ENCODE measurements at regions not wholly inside any gene's neighbourhood (a gene's known extent, or its start where the extent isn't known, plus 50 kb on each side); places are given as distances from the start of the nearest gene placed in this dataset.

DNA sequence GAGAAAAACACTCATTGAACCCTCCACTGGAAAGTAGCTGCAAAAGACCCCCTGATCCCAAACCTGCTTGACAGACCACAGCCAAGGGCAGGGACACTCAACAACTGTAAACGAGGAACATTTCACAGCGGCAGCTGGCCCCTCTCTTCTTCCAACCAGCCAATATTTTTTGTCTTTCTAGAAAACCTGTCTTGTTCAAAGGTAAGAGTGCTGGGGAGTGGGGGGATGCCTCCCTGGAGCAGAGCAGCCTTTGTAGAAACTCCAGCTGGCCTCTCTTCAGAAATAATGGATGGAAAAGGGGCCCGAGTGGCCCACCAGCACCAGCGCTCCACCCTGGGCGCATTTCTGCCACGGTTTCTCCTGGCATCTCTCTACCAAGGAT, 384.0 kb downstream of the RRAGC start:
- peaks cover 23 to 37% (median 27%) of the 10 kb centered on the region in 3 donors for H3K27me3 ChIP-seq (ENCODE audit: control insufficient read depth in 3 of 3, insufficient read depth in 3 of 3, low read length in 3 of 3)
- H3K4me1 ChIP-seq (ENCODE audit: control insufficient read depth in 3 of 3, insufficient read depth in 3 of 3, low read length in 3 of 3) = no peaks in the 10 kb centered on the region
- no peak overlapping the region for H3K27ac ChIP-seq (ENCODE audit: low read depth, low read length)
- H3K36me3 ChIP-seq (ENCODE audit: control insufficient read depth in 3 of 3, insufficient read depth in 3 of 3, low read length in 3 of 3) = no peaks in the 10 kb centered on the region
- H3K9ac ChIP-seq (ENCODE audit: low read depth in 1 of 3, low read length in 3 of 3) = no peak overlapping the region
- H3K9me3 ChIP-seq (ENCODE audit: control insufficient read depth in 3 of 3, low read length in 3 of 3) = peaks cover 0 to 3% (median 0%) of the 10 kb centered on the region in 3 donors
- no peak overlapping the region for H3K4me3 ChIP-seq (ENCODE audit: low read length in 3 of 3)

DNA sequence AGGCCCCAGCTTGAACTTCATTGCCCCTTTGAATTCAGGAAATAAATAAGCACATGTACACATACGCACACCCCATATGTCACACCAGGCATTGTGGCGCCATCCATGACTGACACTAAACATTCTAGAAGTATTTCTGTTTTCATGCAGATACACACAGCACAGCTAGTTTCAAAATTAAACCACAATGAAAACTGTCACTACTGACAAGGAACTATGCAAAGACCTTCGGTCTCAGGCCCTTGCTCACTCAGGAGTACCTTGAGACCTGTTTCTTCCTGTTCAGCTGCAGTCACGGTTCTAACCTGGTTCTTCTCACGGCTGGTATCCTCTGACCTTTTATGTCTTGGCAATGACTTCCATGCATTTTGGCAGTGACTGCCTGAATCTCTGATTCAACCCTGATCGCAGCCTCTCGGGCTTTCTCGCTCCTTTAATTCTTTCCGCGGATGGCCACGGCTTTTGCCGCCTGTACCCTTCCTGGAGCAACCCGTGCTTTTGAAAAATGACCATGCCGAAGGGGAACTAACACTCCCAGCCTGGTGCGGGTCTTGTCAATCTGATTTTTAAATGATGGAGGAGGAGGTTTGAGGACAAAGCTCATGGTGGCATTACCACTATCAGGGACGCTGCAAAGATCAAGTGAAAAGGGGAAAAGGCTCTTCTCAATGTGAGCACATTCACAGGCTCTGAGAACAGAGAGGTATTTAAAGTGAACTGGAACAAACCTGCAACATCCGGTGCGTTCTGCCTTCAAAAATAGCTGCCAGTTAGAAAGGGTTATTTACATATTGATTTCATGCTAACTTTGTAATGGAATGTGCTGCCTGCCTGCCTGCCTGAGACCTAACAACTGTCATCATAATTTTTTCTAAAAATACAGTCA, 384.6 kb downstream of the RRAGC start:
- Histone ChIP-seq H3K4me1 (ENCODE audit: control insufficient read depth in 3 of 3, insufficient read depth in 3 of 3, low read length in 3 of 3) (no peaks in the 10 kb centered on the region), H3K9ac (ENCODE audit: low read depth in 1 of 3, low read length in 3 of 3) (no peak overlapping the region), H3K36me3 (ENCODE audit: control insufficient read depth in 3 of 3, insufficient read depth in 3 of 3, low read length in 3 of 3) (no peaks in the 10 kb centered on the region), H3K27ac (ENCODE audit: low read depth, low read length) (no peak overlapping the region), H3K27me3 (ENCODE audit: control insufficient read depth in 3 of 3, insufficient read depth in 3 of 3, low read length in 3 of 3) (peaks cover 23 to 33% (median 27%) of the 10 kb centered on the region in 3 donors), H3K9me3 (ENCODE audit: control insufficient read depth in 3 of 3, low read length in 3 of 3) (peaks cover 0 to 3% (median 0%) of the 10 kb centered on the region in 3 donors), H3K4me3 (ENCODE audit: low read length in 3 of 3) (no peak overlapping the region)

DNA sequence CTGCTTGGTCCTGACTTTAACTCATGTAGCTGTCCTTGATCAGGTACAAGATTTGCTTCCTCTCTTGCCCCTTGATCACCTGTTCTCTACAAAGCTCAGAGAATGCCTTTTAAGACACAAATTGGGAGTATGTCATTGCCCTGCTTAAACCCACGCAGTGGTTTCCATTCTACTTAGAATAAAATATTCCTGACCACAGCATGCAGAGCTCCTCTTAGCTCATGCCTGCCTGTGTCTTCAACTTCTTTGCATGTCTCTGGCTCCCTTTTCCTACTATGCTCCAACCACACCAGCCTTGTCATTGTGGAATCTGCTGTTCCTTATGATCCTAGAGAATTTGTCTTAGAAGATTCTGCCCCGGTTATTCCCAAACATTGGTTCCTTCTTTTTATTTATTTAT, 393.1 kb downstream of the RRAGC start:
- H3K9ac ChIP-seq (ENCODE audit: low read depth in 1 of 3, low read length in 3 of 3) = no peak overlapping the region
- H3K9me3 ChIP-seq (ENCODE audit: control insufficient read depth in 3 of 3, low read length in 3 of 3) = no peaks in the 10 kb centered on the region
- H3K4me3 ChIP-seq (ENCODE audit: low read length in 3 of 3) = no peak overlapping the region
- H3K27me3 ChIP-seq (ENCODE audit: control insufficient read depth in 3 of 3, insufficient read depth in 3 of 3, low read length in 3 of 3) = peaks cover 0 to 10% (median 0%) of the 10 kb centered on the region in 3 donors
- H3K4me1 ChIP-seq (ENCODE audit: control insufficient read depth in 3 of 3, insufficient read depth in 3 of 3, low read length in 3 of 3) = peaks cover 0 to 4% (median 0%) of the 10 kb centered on the region in 3 donors
- no peaks in the 10 kb centered on the region for H3K36me3 ChIP-seq (ENCODE audit: control insufficient read depth in 3 of 3, insufficient read depth in 3 of 3, low read length in 3 of 3)
- H3K27ac ChIP-seq (ENCODE audit: low read depth, low read length) = no peak overlapping the region

DNA sequence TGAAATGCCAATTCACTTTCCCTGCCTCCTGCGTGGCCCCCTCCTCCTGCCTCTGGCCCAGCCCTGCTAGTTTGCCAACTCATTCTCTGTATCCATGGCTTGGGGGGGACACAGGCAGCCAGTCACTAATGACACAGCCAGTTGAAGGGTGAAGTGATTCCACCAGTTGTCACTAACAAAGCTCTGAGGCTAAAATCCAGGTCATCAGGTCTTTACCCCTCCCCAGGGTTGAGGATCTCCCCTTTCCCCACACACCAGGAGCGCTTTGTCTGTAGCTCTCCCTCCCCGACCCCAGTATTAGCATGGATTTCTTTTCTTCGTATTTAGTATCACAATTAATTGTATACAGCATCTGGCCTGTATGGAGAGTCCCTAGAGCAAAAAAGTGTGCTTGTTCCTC, 394.1 kb downstream of the RRAGC start:
- no peak overlapping the region for H3K4me3 ChIP-seq (ENCODE audit: low read length in 3 of 3)
- no peak overlapping the region for H3K9ac ChIP-seq (ENCODE audit: low read depth in 1 of 3, low read length in 3 of 3)
- peaks cover 0 to 10% (median 0%) of the 10 kb centered on the region in 3 donors for H3K27me3 ChIP-seq (ENCODE audit: control insufficient read depth in 3 of 3, insufficient read depth in 3 of 3, low read length in 3 of 3)
- H3K4me1 ChIP-seq (ENCODE audit: control insufficient read depth in 3 of 3, insufficient read depth in 3 of 3, low read length in 3 of 3) = peaks cover 0 to 4% (median 0%) of the 10 kb centered on the region in 3 donors
- H3K36me3 ChIP-seq (ENCODE audit: control insufficient read depth in 3 of 3, insufficient read depth in 3 of 3, low read length in 3 of 3) = no peaks in the 10 kb centered on the region
- no peak overlapping the region for H3K27ac ChIP-seq (ENCODE audit: low read depth, low read length)
- no peaks in the 10 kb centered on the region for H3K9me3 ChIP-seq (ENCODE audit: control insufficient read depth in 3 of 3, low read length in 3 of 3)

DNA sequence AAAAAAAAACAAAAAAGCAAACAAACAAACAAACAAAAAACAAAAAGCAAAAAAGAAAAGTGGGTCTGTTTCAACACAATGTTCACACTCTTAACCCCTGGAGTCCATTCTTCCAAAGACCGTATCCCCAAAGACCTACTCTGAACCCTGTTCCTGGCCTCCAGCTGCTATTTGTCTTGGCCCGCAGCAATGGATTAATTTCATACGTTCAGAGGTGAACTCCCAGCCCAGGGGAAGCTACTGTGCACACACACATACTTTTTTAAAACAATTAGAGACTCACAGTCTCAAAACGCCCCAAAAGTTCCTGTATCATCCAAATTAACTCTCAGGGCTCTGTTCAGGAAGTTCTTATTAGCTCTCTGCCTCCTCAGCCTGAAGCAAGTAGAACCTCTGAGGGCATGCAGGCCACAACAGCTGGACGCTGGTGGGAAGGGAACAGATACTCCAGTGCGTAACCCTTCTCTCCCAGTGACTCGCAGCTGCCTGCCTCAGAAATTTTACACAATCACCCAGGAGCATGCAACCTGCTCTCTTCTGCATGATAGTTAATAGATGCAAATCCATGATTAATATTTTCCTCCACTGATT, 395.4 kb downstream of the RRAGC start:
- H3K4me1 ChIP-seq (ENCODE audit: control insufficient read depth in 3 of 3, insufficient read depth in 3 of 3, low read length in 3 of 3) = peaks cover 0 to 4% (median 0%) of the 10 kb centered on the region in 3 donors
- H3K9ac ChIP-seq (ENCODE audit: low read depth in 1 of 3, low read length in 3 of 3) = no peak overlapping the region
- H3K4me3 ChIP-seq (ENCODE audit: low read length in 3 of 3) = no peak overlapping the region
- H3K27me3 ChIP-seq (ENCODE audit: control insufficient read depth in 3 of 3, insufficient read depth in 3 of 3, low read length in 3 of 3) = peaks cover 0 to 10% (median 2%) of the 10 kb centered on the region in 3 donors
- no peaks in the 10 kb centered on the region for H3K36me3 ChIP-seq (ENCODE audit: control insufficient read depth in 3 of 3, insufficient read depth in 3 of 3, low read length in 3 of 3)
- H3K9me3 ChIP-seq (ENCODE audit: control insufficient read depth in 3 of 3, low read length in 3 of 3) = no peaks in the 10 kb centered on the region
- no peak overlapping the region for H3K27ac ChIP-seq (ENCODE audit: low read depth, low read length)

DNA sequence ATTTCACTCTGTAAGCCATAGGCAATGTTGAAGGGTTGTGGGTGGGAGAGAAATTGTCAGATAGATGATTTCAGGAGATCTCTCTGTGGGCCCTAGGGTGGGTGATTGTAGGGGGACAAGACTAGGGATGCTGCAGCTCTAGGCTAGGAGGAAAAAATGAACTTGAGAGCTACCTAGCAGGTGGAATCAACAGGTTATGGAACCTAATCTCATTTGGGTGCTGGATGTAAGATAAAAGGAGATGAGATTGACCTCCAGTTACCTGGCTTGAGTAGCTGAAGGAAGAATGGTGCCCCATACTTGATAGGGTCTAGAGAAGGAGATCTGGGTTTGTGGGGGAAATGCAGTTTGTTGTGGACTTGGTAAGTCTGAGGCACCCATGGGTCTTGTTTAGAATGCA, 396.5 kb downstream of the RRAGC start:
- Histone ChIP-seq H3K4me3 (ENCODE audit: low read length in 3 of 3) (no peak overlapping the region), H3K36me3 (ENCODE audit: control insufficient read depth in 3 of 3, insufficient read depth in 3 of 3, low read length in 3 of 3) (no peaks in the 10 kb centered on the region), H3K27ac (ENCODE audit: low read depth, low read length) (no peak overlapping the region)

DNA sequence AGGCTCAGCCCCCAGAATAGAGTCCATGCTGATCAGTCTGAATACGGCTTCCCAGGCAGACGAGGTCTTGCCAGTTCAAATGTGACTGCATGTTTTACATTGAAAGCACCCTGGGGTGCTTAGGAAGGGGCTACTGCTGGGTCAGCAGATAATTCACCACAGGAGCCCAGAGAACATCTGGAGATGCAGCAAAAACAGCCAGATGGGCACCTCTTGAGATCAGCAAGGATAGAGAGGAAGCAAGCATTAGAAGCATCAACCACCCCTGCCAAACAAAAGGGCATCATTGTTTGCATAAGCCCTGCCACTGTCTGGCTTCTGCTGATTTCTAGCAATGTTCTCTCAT, 403.1 kb downstream of the RRAGC start:
- no peak overlapping the region for H3K4me3 ChIP-seq (ENCODE audit: low read length in 3 of 3)
- no peak overlapping the region for H3K9ac ChIP-seq (ENCODE audit: low read depth in 1 of 3, low read length in 3 of 3)
- H3K27me3 ChIP-seq (ENCODE audit: control insufficient read depth in 3 of 3, insufficient read depth in 3 of 3, low read length in 3 of 3) = peaks cover 2 to 11% (median 4%) of the 10 kb centered on the region in 3 donors
- H3K9me3 ChIP-seq (ENCODE audit: control insufficient read depth in 3 of 3, low read length in 3 of 3) = no peaks in the 10 kb centered on the region
- H3K36me3 ChIP-seq (ENCODE audit: control insufficient read depth in 3 of 3, insufficient read depth in 3 of 3, low read length in 3 of 3) = no peaks in the 10 kb centered on the region
- no peaks in the 10 kb centered on the region for H3K4me1 ChIP-seq (ENCODE audit: control insufficient read depth in 3 of 3, insufficient read depth in 3 of 3, low read length in 3 of 3)
- no peak overlapping the region for H3K27ac ChIP-seq (ENCODE audit: low read depth, low read length)

More for the DNA sequence above, 396.5 kb downstream of the RRAGC start:
- H3K9me3 ChIP-seq (ENCODE audit: control insufficient read depth in 3 of 3, low read length in 3 of 3) = no peaks in the 10 kb centered on the region
- H3K27me3 ChIP-seq (ENCODE audit: control insufficient read depth in 3 of 3, insufficient read depth in 3 of 3, low read length in 3 of 3) = peaks cover 0 to 8% (median 2%) of the 10 kb centered on the region in 3 donors
- H3K9ac ChIP-seq (ENCODE audit: low read depth in 1 of 3, low read length in 3 of 3) = no peak overlapping the region
- H3K4me1 ChIP-seq (ENCODE audit: control insufficient read depth in 3 of 3, insufficient read depth in 3 of 3, low read length in 3 of 3) = peaks cover 0 to 4% (median 0%) of the 10 kb centered on the region in 3 donors

DNA sequence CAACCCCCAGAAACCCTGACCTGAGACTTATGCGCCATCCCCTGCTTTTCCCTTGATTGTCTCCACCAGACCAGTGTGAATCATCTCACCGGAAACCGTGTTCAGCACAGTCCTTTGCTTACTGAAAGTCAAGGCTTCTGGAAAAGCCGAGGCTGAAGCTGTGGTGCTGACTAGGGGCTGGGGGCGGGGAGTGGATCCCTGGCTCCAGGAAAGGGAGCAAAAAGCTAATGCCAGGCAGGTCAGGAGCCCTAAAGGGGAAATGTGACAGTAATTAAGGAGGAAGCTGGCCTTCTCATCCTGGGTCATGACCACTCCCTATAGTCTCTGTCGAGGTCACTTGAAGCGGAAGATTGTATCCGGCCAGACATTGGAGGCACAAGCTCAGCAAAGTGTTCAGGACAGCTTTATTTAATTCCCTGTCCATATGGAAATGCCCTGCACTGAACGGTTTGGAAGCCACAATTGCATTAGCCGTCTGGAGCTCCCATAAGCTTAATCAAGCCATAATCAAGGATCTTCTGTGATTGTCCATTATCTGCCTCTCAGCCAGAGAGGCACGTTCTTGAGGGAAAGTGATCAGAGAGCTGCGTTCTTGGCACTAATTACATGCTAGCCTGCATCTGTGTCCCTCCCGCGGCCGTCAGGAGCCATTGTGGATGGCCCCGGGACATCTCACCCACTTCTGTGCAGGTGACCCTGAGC, 403.6 kb downstream of the RRAGC start:
- Histone ChIP-seq H3K4me3 (ENCODE audit: low read length in 3 of 3) (no peak overlapping the region), H3K9ac (ENCODE audit: low read depth in 1 of 3, low read length in 3 of 3) (no peak overlapping the region), H3K27ac (ENCODE audit: low read depth, low read length) (no peak overlapping the region), H3K36me3 (ENCODE audit: control insufficient read depth in 3 of 3, insufficient read depth in 3 of 3, low read length in 3 of 3) (no peaks in the 10 kb centered on the region), H3K27me3 (ENCODE audit: control insufficient read depth in 3 of 3, insufficient read depth in 3 of 3, low read length in 3 of 3) (peaks cover 2 to 11% (median 4%) of the 10 kb centered on the region in 3 donors), H3K9me3 (ENCODE audit: control insufficient read depth in 3 of 3, low read length in 3 of 3) (no peaks in the 10 kb centered on the region), H3K4me1 (ENCODE audit: control insufficient read depth in 3 of 3, insufficient read depth in 3 of 3, low read length in 3 of 3) (no peaks in the 10 kb centered on the region)

DNA sequence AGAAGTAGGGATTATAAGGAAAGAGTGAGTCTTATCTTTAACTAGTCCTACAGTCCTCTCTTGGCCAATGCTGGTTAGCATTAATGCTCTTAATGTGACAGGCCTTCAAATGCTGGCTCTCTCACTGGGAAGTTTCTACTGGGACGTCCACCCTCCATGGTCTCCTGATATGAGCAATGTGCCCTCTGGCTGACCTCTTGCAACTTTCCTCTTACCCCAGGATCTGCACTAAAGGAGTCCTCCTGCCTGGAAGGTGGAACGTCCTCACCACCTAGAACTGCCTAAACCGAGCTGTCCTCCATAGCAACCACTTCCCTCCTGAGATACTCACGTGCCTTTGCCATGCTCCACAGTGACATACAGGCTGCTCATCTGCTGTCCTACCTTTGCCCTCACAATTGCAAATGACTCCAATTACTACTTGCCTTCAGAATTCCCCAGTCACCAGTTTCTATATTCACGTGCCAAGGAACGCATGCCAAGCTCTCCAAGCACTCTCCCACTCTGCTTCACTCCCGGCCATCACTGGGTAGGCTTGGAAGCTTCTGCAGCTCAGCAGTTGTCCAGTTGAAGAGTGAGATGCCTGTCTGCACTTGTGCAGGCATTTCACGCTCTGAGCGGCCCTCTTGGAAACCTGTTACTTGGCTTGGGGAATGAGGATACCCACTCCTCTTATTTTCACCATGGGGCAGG, 404.7 kb downstream of the RRAGC start:
- no peaks in the 10 kb centered on the region for H3K36me3 ChIP-seq (ENCODE audit: control insufficient read depth in 3 of 3, insufficient read depth in 3 of 3, low read length in 3 of 3)
- no peak overlapping the region for H3K9ac ChIP-seq (ENCODE audit: low read depth in 1 of 3, low read length in 3 of 3)
- no peaks in the 10 kb centered on the region for H3K4me1 ChIP-seq (ENCODE audit: control insufficient read depth in 3 of 3, insufficient read depth in 3 of 3, low read length in 3 of 3)
- H3K27ac ChIP-seq (ENCODE audit: low read depth, low read length) = no peak overlapping the region
- H3K9me3 ChIP-seq (ENCODE audit: control insufficient read depth in 3 of 3, low read length in 3 of 3) = no peaks in the 10 kb centered on the region
- peaks cover 0 to 11% (median 4%) of the 10 kb centered on the region in 3 donors for H3K27me3 ChIP-seq (ENCODE audit: control insufficient read depth in 3 of 3, insufficient read depth in 3 of 3, low read length in 3 of 3)
- no peak overlapping the region for H3K4me3 ChIP-seq (ENCODE audit: low read length in 3 of 3)

Data from skeletal muscle tissue (tissue), 3 donors.